RWPE1 (cell line): ENCODE measurements at regions not wholly inside any gene's neighbourhood (a gene's known extent, or its start where the extent isn't known, plus 50 kb on each side); places are given as distances from the start of the nearest gene placed in this dataset.
"Not testable (repeated sequence)": the region's sequence is repeated elsewhere in the genome, so short reads cannot be mapped to it uniquely, and the experiment has no call there.

Experiments
- CTCF ChIA-PET: fragments of 350-600 bp; sonication (Branson Sonifier 250); formaldehyde crosslinking; extraction: SDS; loops from one replicate; lab custom pipeline; 2021; lab: Yijun Ruan, JAX
- POLR2A ChIA-PET: fragments of 400-600 bp; formaldehyde crosslinking; extraction: SDS; loops from one replicate; lab custom pipeline; 2020; ENCODE audit warnings: antibody characterized with exemption; ENCODE audit not compliant: low non-redundant PET; lab: Yijun Ruan, JAX
- DNase-seq: peaks from one replicate; pipeline ENCODE4 v3.0.0; 2012; ENCODE audit warnings: low spot score
- H3K27ac ChIP-seq: fragments of 450-650 bp; 2 replicates; pipeline ENCODE4 v1.5.1; 2017
- CTCF ChIP-seq: fragments of 450-650 bp; conservative IDR thresholded peaks from 2 replicates; pipeline ENCODE4 v1.5.1; 2017; ENCODE audit warnings: low read depth, mild to moderate bottlenecking

- no peak overlapping the region for H3K27ac ChIP-seq
- ChIA-PET CTCF (no interaction called here), POLR2A (no interaction called here)
- no peak for DNase-seq
- TF ChIP-seq CTCF: no peak
These were observed 139.6 kb downstream of the MYLK4 start for GRCh38 chr6:2611092-2611491.

GRCh38 chr6:2608503-2608902 lies 142.2 kb downstream of the MYLK4 start:
- DNase-seq: no peak
- H3K27ac ChIP-seq: no peak overlapping the region
- TF ChIP-seq CTCF: no peak
- ChIA-PET POLR2A (no interaction called here), CTCF (no interaction called here)

- no peak for DNase-seq
- CTCF ChIA-PET: interaction anchor here (0.7 kb wide), 1 partner anchor 279 kb away, joined by 3 read pairs; no protein-coding TSS in a partner anchor
These were observed 150.4 kb downstream of the MYLK4 start for GRCh38 chr6:2600363-2600762.

GRCh38 chr6:2599817-2600216 lies 150.9 kb downstream of the MYLK4 start:
- ChIA-PET POLR2A (no interaction called here), CTCF (interaction anchor here (0.6 to 0.7 kb wide), 2 partner anchors 247 to 278 kb away, joined by 3 to 4 read pairs; no protein-coding TSS in a partner anchor)
- TF ChIP-seq CTCF: no peak
- DNase-seq: no peak
- H3K27ac ChIP-seq: no peak overlapping the region

More at GRCh38 chr6:2600363-2600762, 150.4 kb downstream of the MYLK4 start:
- no peak overlapping the region for H3K27ac ChIP-seq
- TF ChIP-seq CTCF: no peak
- POLR2A ChIA-PET: no interaction called here

GRCh38 chr6:2598867-2599266 lies 151.9 kb downstream of the MYLK4 start:
- no peak for TF ChIP-seq CTCF
- ChIA-PET POLR2A (no interaction called here), CTCF (interaction anchor here (0.5 kb wide), 1 partner anchor 429 kb away, joined by 6 read pairs; no protein-coding TSS in a partner anchor)
- H3K27ac ChIP-seq: no peak overlapping the region
- DNase-seq: no peak

- TF ChIP-seq CTCF: no peak
- CTCF ChIA-PET: no interaction called here
- POLR2A ChIA-PET: no interaction called here
- no peak for DNase-seq
- no peak overlapping the region for H3K27ac ChIP-seq
These were observed 152.7 kb downstream of the MYLK4 start for GRCh38 chr6:2597991-2598390.

- POLR2A ChIA-PET, CTCF ChIA-PET: not testable (repeated sequence)
These were observed 153.3 kb downstream of the MYLK4 start for GRCh38 chr6:2597457-2597856.

More at GRCh38 chr6:2597457-2597856, 153.3 kb downstream of the MYLK4 start:
- not testable (repeated sequence) for H3K27ac ChIP-seq, DNase-seq
